GM12878 (cell line): ENCODE measurements at regions not wholly inside any gene's neighbourhood (a gene's known extent, or its start where the extent isn't known, plus 50 kb on each side); places are given as distances from the start of the nearest gene placed in this dataset.

Experiments used
- IKZF1 ChIP-seq: fragments of 450-650 bp; conservative IDR thresholded peaks from 2 replicates; pipeline ENCODE4 v1.6.1; 2017; ENCODE audit warnings: antibody characterized with exemption, mild to moderate bottlenecking
- IRF4 ChIP-seq: IDR thresholded peaks from 2 replicates; pipeline ENCODE4 v1.6.1; 2011; ENCODE audit warnings: low read depth, low read length
- PAX8 ChIP-seq: fragments of 450-650 bp; IDR thresholded peaks from 2 replicates; pipeline ENCODE4 v1.6.1; 2017; ENCODE audit warnings: mild to moderate bottlenecking, moderate library complexity
- POLR2A ChIP-seq: IDR thresholded peaks from 2 replicates; pipeline ENCODE4 v1.6.1; 2011; ENCODE audit warnings: low read depth, mild to moderate bottlenecking, low read length
- POLR2AphosphoS2 ChIP-seq: IDR thresholded peaks from 2 replicates; pipeline ENCODE4 v1.6.1; 2011; ENCODE audit warnings: low read depth, mild to moderate bottlenecking, low read length, improper control_type of control experiment, moderate library complexity
- RAD21 ChIP-seq: IDR thresholded peaks from 2 replicates; pipeline ENCODE4 v1.6.1; 2011; ENCODE audit warnings: mild to moderate bottlenecking, low read depth, low read length, moderate library complexity; ENCODE audit not compliant: insufficient read depth
- TAF1 ChIP-seq: IDR thresholded peaks from 2 replicates; pipeline ENCODE4 v1.6.1; 2011; ENCODE audit warnings: mild to moderate bottlenecking, low read depth, low read length, borderline replicate concordance
- TF ChIP-seq, protein P1 (sequence below): fragments of 450-650 bp; IDR thresholded peaks from 2 replicates; pipeline ENCODE4 v1.6.1; 2018; ENCODE audit warnings: borderline replicate concordance, mild to moderate bottlenecking; ENCODE audit not compliant: partially characterized antibody
- TF ChIP-seq, protein P2 (sequence below), 3 experiments: IDR thresholded peaks in 2 of 3; conservative IDR thresholded peaks in 1 of 3; 2 replicates each; pipeline ENCODE4 v1.5.1; 2011; ENCODE audit warnings: low read depth in 3 of 3, low read length in 3 of 3, mild to moderate bottlenecking in 3 of 3, control low read depth in 2 of 3, moderate library complexity in 2 of 3, inconsistent platforms in 1 of 3, mixed read lengths in 1 of 3; ENCODE audit not compliant: control insufficient read depth in 2 of 3, insufficient read depth in 1 of 3; ENCODE audit errors: extremely low read depth in 1 of 3
- TF ChIP-seq, protein P3 (sequence below): fragments of 450-650 bp; IDR thresholded peaks from 2 replicates; pipeline ENCODE4 v1.6.1; 2016; ENCODE audit warnings: mild to moderate bottlenecking, moderate library complexity, borderline replicate concordance
- TF ChIP-seq, protein P4 (sequence below): IDR thresholded peaks from 2 replicates; pipeline ENCODE4 v1.6.1; 2012; ENCODE audit warnings: low read depth, low read length, improper control_type of control experiment
- TF ChIP-seq, protein P5 (sequence below): fragments of 450-650 bp; IDR thresholded peaks from 2 replicates; pipeline ENCODE4 v1.6.1; 2017; ENCODE audit warnings: mild to moderate bottlenecking

DNA sequence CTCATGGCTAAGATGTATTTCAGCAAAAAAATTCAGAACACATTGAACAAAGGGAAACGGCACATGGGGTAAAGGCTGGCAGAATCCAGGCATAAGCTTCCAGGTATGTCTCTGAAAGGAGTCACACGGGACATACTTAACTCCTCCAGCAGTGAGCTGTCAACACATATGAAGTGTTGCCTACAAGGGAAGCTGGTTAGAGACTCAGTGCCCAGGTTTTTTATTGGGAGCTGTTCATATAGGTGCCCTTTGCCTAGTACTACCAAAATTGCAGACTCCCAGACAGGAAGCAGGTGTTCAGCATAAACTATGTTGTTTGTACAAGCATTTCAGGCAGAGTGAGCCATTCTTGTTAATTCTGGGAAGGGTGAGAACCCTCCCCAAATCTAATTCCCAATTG, 77.4 kb upstream of the PUDP start:
- TF ChIP-seq IKZF1 (no peak), POLR2AphosphoS2 (no peak), IRF4 (no peak), RAD21 (no peak), TAF1 (no peak), POLR2A (no peak), PAX8 (no peak)
- TF ChIP-seq, protein P1, sequence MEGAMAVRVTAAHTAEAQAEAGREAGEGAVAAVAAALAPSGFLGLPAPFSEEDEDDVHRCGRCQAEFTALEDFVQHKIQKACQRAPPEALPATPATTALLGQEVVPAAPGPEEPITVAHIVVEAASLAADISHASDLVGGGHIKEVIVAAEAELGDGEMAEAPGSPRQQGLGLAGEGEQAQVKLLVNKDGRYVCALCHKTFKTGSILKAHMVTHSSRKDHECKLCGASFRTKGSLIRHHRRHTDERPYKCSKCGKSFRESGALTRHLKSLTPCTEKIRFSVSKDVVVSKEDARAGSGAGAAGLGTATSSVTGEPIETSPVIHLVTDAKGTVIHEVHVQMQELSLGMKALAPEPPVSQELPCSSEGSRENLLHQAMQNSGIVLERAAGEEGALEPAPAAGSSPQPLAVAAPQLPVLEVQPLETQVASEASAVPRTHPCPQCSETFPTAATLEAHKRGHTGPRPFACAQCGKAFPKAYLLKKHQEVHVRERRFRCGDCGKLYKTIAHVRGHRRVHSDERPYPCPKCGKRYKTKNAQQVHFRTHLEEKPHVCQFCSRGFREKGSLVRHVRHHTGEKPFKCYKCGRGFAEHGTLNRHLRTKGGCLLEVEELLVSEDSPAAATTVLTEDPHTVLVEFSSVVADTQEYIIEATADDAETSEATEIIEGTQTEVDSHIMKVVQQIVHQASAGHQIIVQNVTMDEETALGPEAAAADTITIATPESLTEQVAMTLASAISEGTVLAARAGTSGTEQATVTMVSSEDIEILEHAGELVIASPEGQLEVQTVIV, result no peak
- TF ChIP-seq, protein P2, sequence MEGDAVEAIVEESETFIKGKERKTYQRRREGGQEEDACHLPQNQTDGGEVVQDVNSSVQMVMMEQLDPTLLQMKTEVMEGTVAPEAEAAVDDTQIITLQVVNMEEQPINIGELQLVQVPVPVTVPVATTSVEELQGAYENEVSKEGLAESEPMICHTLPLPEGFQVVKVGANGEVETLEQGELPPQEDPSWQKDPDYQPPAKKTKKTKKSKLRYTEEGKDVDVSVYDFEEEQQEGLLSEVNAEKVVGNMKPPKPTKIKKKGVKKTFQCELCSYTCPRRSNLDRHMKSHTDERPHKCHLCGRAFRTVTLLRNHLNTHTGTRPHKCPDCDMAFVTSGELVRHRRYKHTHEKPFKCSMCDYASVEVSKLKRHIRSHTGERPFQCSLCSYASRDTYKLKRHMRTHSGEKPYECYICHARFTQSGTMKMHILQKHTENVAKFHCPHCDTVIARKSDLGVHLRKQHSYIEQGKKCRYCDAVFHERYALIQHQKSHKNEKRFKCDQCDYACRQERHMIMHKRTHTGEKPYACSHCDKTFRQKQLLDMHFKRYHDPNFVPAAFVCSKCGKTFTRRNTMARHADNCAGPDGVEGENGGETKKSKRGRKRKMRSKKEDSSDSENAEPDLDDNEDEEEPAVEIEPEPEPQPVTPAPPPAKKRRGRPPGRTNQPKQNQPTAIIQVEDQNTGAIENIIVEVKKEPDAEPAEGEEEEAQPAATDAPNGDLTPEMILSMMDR (IDR thresholded peaks at IDR 0.05 in 2 of 3, conservative IDR thresholded peaks at IDR 0.05 in 1 of 3; ENCODE audit: control insufficient read depth in 2 of 3, extremely low read depth in 1 of 3, insufficient read depth in 1 of 3, low read depth in 3 of 3, low read length in 3 of 3), result no peak
- TF ChIP-seq, protein P3, sequence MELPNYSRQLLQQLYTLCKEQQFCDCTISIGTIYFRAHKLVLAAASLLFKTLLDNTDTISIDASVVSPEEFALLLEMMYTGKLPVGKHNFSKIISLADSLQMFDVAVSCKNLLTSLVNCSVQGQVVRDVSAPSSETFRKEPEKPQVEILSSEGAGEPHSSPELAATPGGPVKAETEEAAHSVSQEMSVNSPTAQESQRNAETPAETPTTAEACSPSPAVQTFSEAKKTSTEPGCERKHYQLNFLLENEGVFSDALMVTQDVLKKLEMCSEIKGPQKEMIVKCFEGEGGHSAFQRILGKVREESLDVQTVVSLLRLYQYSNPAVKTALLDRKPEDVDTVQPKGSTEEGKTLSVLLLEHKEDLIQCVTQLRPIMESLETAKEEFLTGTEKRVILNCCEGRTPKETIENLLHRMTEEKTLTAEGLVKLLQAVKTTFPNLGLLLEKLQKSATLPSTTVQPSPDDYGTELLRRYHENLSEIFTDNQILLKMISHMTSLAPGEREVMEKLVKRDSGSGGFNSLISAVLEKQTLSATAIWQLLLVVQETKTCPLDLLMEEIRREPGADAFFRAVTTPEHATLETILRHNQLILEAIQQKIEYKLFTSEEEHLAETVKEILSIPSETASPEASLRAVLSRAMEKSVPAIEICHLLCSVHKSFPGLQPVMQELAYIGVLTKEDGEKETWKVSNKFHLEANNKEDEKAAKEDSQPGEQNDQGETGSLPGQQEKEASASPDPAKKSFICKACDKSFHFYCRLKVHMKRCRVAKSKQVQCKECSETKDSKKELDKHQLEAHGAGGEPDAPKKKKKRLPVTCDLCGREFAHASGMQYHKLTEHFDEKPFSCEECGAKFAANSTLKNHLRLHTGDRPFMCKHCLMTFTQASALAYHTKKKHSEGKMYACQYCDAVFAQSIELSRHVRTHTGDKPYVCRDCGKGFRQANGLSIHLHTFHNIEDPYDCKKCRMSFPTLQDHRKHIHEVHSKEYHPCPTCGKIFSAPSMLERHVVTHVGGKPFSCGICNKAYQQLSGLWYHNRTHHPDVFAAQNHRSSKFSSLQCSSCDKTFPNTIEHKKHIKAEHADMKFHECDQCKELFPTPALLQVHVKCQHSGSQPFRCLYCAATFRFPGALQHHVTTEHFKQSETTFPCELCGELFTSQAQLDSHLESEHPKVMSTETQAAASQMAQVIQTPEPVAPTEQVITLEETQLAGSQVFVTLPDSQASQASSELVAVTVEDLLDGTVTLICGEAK, result no peak
- TF ChIP-seq, protein P4, sequence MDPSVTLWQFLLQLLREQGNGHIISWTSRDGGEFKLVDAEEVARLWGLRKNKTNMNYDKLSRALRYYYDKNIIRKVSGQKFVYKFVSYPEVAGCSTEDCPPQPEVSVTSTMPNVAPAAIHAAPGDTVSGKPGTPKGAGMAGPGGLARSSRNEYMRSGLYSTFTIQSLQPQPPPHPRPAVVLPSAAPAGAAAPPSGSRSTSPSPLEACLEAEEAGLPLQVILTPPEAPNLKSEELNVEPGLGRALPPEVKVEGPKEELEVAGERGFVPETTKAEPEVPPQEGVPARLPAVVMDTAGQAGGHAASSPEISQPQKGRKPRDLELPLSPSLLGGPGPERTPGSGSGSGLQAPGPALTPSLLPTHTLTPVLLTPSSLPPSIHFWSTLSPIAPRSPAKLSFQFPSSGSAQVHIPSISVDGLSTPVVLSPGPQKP, result no peak
- TF ChIP-seq, protein P5, sequence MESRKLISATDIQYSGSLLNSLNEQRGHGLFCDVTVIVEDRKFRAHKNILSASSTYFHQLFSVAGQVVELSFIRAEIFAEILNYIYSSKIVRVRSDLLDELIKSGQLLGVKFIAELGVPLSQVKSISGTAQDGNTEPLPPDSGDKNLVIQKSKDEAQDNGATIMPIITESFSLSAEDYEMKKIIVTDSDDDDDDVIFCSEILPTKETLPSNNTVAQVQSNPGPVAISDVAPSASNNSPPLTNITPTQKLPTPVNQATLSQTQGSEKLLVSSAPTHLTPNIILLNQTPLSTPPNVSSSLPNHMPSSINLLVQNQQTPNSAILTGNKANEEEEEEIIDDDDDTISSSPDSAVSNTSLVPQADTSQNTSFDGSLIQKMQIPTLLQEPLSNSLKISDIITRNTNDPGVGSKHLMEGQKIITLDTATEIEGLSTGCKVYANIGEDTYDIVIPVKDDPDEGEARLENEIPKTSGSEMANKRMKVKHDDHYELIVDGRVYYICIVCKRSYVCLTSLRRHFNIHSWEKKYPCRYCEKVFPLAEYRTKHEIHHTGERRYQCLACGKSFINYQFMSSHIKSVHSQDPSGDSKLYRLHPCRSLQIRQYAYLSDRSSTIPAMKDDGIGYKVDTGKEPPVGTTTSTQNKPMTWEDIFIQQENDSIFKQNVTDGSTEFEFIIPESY, result no peak
